Left forelimb (tissue), 1 donor: ENCODE measurements at regions not wholly inside any gene's neighbourhood (a gene's known extent, or its start where the extent isn't known, plus 50 kb on each side); places are given as distances from the start of the nearest gene placed in this dataset.

Experiments
- DNase-seq: peaks from one replicate; pipeline ENCODE4 v3.0.0-alpha.2; 2018; ENCODE audit warnings: low spot score

GRCh38 chr17:14813649-14814370 is 451.3 kb downstream of the PMP22 start:
- no peak for DNase-seq

DNA sequence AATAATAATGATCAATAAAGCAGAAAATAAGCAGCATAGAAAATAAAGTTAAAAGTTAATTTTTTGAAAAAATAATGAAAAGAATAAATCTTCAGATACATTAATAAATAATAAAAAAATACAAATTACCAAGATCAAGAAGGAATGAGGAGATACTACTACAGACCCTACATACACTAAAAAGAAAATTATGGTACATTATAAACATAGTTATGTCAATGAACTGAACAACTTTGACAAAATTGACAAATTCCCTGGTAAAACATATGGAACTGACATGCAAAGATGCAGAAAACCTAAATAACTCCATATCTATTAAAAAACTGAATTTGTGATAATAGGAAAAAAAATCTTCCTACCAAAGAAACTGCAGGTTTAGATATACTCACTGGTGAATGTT is 456.7 kb downstream of the PMP22 start:
- DNase-seq, result no peak

- DNase-seq, result no peak
These were observed 459.8 kb downstream of the PMP22 start for GRCh38 chr17:14805348-14805747.

DNA sequence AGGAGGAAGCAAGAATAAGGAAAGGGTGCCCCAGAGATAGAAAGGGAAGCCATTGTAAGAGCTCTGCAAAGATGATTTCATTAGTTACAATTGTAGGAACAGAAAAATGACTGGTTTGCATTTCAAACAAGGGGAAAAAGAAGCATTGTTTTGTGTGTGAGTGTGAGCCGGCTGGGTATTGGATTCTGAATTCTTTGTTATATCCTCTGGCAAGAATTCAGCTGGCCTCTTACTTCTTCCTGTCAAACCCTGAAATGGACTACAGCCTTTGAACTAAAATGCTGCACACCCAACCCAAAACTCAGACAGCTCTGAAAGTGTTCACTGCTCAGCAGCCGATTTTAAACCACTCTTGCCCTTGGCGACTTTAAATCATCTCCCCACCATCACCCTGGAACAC is 461.3 kb downstream of the PMP22 start:
- no peak for DNase-seq

DNA sequence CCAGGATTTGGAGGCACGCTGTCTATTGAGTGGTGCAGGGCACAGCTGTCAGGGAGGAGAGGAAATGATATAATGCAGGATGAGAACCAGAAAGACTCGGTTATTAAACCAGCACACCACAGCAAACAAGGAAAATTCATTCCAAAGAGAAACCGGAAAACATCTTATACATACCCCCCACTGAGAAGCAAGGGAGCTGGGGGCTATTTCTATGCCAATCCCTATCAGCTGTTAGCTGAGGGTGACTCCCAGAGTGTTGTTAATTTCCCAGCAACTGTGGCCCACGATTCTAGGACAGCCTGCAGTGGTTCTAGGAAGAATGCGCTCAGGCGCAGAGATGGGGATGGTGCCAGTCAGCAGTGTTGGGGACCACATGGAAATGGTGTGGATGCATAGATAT is 467.3 kb downstream of the PMP22 start:
- DNase-seq, result no peak

DNA sequence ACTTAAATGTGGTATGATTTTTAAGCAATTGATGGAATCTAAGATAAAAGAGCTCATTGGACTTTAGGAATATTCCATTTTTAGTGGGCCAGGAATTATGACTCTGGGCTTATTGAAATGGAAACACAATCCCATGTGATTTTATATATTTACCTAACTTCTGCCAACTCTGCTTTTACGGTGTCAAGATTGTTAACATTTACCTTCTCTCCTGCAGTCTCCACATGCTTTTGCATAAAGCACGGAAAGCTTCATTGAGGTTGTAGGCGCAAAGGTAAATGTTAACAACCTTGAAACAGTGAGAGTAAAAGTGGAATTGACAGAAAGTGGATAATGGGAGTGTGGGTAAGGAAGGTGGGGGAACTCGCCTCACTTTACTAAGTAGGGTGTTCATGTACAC is 468.1 kb downstream of the PMP22 start:
- DNase-seq, result no peak

GRCh38 chr17:14794961-14795360 is 470.2 kb downstream of the PMP22 start:
- DNase-seq, result no peak

DNA sequence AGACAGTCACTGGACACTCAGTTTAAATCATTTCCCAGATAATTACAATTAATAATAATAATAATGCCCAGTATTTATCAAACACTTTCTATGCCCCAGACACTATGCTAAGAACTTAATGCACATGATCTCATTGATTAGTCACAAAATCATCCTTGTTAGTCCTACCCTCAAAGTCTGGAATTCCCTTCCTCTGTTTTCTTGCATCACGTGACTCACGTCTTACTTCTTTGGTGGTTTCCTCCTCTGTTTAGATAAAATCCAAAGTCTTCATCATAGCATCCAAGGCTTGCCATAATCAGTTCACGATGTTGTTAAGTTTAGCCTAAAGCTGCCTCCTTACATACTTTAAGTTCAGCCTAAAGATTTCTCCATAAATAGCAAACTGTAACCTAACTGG is 471.9 kb downstream of the PMP22 start:
- no peak for DNase-seq

DNA sequence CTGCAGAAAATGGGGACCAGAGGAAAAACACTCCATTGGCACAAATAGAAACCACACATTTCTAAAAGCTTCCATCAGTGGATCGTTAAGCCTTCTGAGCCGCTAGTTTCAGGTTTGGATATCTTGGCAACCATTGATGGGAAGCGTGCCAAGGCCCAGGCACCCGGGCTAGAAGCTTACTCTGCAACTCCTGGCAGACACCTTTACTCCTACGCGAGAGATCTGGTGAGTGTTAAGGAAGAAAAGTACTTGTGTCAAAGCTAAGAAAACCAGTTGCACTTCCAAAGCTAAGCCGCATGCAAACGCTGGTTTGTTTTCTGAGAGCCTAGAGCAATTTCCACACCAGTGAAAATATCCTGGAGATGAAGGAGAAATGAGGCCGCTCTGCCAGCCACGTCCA is 472.4 kb downstream of the PMP22 start:
- no peak for DNase-seq

DNA sequence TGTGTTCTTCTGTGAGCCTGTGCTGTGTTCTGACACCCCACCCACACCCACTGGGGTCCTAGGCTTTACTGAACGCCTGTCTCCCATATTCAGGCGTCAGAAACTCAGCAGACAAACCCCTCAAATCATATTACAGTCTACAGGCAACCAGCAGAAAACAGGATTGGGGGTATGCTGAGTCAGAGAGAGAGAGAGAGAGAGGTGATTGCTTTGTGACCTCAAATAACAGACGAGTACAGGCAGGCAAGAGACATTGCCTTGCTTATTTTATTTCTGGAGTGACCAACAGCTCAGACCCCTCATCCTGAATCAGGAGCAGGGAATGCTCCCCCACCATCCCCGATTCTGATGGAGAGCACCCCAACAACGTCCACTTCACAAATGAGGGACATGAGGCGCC is 473.9 kb downstream of the PMP22 start:
- no peak for DNase-seq

GRCh38 chr17:14790521-14790920 is 474.6 kb downstream of the PMP22 start:
- no peak for DNase-seq

DNA sequence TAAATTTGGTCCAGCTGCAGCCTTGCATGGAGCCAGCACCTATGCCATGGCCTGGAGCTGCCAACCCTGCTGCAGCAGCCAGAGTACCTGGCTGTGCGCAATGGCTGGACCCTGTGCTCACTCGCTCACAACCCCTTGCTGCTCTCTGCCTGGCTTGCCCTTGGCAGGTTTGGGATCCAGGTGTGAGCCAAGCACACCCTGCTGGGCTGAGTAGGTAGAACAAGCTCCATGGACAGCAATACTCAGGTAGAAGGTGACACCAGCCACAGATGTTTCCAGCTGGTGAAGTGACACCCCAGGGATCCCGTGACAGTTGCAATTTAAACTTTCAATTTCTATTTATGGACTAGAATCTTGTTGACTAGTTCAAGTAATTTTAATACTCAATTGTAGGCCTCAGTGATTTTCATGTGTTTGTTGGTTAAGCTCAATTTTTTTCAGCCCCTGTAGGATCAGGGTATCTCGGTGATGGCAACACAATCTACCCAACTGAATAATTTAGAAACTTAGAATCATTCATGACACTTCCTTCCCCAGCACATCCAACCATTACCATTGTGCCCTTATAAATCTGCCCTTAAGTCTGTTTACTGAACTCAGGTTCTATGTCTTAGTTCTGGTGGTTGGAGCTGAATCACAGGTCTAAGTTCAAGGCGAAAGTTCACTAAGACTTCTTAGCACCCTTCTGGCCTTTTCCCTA is 480.0 kb downstream of the PMP22 start:
- no peak for DNase-seq

DNA sequence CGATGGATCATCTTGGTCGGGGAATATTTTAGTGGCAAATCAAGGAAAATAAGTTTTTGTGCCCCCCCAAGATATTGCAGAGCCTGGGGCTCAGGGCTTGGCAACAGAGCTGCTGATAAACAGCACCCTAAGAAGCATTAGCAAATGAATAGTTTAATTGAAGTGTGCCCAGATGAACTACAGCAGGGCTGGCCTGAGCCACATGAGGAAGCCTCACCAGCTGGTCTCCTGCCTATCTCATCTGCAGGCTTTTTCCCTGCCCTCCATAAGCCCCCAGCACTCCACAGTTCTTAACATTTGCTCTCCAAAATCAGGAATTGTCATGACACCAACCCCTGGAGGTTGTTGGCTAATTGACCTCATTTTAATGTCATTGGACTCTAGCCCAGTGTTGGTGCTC is 480.2 kb downstream of the HS3ST3B1 start:
- no peak for DNase-seq

DNA sequence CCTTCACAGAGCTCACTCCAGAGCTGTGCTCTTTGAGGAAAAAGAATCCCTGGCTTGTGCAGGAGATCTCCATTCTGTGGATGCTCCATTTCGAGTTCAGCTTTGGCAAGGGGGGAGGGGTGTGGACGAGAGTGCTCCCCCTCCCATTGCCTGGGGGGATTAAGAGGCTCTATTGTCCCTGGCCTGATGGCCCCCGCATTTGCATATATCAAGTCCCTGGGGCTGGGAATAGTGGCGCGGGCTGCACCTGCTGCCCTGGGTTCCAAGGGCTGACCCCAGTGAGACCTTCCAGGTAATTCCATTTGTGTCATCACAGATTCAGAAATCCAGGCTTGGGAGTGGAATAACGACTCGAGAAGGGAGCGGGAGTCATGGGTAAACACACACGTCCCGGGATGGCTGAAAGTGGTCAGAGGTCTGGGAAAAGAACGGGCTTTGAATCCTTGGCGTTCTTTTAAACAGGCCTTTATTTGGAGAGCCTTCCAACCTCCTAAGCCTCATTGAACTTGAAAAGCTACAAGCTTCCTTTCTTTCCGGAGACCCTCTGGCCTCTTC is 479.3 kb downstream of the HS3ST3B1 start:
- DNase-seq, result no peak

DNA sequence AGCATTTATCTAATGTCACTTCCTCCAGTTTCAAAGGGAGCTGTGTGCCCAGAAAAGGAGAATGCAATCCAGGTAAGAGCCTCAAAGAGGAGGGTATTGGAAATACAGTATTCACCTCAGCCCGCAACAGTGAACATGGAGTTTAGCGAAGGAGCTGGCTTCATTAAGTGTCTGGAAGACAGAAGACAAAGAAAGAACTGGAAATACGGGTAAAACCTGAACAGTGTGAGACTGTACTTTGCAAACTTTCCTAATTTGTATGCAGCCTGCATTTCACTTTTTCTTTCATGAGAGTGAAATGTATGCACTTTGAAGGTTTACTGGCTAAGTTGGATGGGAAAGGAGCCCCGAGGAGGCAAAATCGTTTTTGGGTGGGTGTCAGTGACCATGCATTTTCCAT is 478.4 kb downstream of the HS3ST3B1 start:
- DNase-seq, result no peak

DNA sequence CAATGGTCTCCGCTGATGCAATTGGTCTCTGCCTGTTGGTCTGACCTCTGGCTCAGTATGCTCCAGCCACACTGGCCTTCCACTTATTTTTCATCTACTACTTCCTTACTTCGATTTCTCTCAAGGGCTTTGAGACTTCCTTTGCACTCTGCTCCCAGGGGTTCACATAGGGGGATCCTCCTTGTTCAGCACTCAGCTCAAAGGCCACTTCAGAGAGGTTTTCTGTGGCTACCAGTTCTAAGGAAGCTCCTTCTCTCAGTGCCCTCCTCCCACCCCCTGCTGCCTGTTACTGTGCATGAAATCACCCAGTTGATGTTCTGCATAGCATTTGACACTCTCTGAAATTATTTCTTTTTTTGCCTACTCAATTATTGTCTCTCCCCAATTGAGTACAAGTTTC is 476.4 kb downstream of the HS3ST3B1 start:
- no peak for DNase-seq

GRCh38 chr17:14776791-14777190 is 475.9 kb downstream of the HS3ST3B1 start:
- no peak for DNase-seq

GRCh38 chr17:14775731-14776492 is 475.0 kb downstream of the HS3ST3B1 start:
- no peak for DNase-seq

DNA sequence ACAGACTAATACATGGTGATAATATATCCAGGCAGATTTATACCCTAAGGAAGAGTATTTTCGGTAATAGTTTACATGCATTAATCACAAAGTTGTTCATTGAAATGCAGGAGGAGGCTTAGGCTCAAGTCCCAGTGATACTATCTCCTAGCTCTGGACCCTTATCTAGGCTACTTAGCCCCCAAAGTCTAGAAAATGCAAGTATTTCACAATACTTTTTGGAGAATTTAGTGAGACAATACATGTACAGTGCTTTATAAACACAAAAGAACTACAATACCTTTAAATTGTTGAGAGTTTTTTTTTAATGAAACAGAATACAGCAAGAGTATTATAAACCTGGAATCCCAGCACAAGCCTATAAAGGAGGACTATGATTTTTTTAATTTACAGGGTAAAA is 473.9 kb downstream of the HS3ST3B1 start:
- no peak for DNase-seq

DNA sequence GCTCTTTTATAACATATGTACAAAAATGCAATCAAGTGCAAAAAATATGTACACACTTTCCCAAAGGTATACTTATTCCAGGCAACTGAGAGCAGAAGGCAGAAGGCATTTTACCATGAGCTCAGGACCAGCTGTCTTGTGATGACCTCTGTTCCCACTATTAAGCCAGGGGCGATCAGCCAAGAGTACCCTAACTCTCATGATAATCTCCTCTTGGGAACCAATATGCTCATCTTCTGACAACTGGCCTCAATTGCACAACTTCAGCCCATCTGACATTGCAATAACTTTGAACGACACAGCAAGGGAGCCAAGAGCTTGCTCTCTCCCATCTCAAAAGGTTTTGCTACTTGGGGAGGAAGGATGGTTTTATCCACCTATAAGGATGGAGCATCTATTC is 471.9 kb downstream of the HS3ST3B1 start:
- no peak for DNase-seq

- no peak for DNase-seq
These were observed 470.7 kb downstream of the HS3ST3B1 start for GRCh38 chr17:14771543-14771942.

GRCh38 chr17:14768923-14769322 is 468.0 kb downstream of the HS3ST3B1 start:
- no peak for DNase-seq
